ENCODE measurements at regions not wholly inside any gene's neighbourhood (a gene's known extent, or its start where the extent isn't known, plus 50 kb on each side); places are given as distances from the start of the nearest gene placed in this dataset.

- H3K4me1 Mint-ChIP-seq (ENCODE audit: low read depth) = no peaks in the 10 kb centered on the region
- POLR2A ChIA-PET = no interaction called here
- no peak for DNase-seq
- no peak overlapping the region for H3K4me3 Mint-ChIP-seq
- H3K36me3 Mint-ChIP-seq (ENCODE audit: low read depth) = no peaks in the 10 kb centered on the region
- intact Hi-C loops (cut with micrococcal nuclease) = no loop called here
- H3K9me3 Mint-ChIP-seq = no peaks in the 10 kb centered on the region
- TF ChIP-seq CTCF (IDR thresholded peaks at IDR 0.05) = no peak
- CTCF ChIA-PET = no interaction called here
- peaks cover 18% of the 10 kb centered on the region for H3K27me3 Mint-ChIP-seq
- no peak for ATAC-seq
- H3K27ac Mint-ChIP-seq = no peak overlapping the region
Observed at GRCh38 chr9:115234094-115234493, 116.1 kb upstream of the TNC start.

GRCh38 chr9:115235221-115235620 is 117.3 kb upstream of the TNC start:
- CTCF ChIA-PET = no interaction called here
- DNase-seq = no peak
- Mint-ChIP-seq H3K4me3 (no peak overlapping the region), H3K4me1 (ENCODE audit: low read depth) (no peaks in the 10 kb centered on the region), H3K36me3 (ENCODE audit: low read depth) (no peaks in the 10 kb centered on the region), H3K9me3 (no peaks in the 10 kb centered on the region), H3K27ac (no peak overlapping the region), H3K27me3 (peaks cover 17% of the 10 kb centered on the region)
- ATAC-seq = no peak
- POLR2A ChIA-PET = no interaction called here
- intact Hi-C loops (cut with micrococcal nuclease) = no loop called here
- TF ChIP-seq CTCF (IDR thresholded peaks at IDR 0.05) = no peak

DNA sequence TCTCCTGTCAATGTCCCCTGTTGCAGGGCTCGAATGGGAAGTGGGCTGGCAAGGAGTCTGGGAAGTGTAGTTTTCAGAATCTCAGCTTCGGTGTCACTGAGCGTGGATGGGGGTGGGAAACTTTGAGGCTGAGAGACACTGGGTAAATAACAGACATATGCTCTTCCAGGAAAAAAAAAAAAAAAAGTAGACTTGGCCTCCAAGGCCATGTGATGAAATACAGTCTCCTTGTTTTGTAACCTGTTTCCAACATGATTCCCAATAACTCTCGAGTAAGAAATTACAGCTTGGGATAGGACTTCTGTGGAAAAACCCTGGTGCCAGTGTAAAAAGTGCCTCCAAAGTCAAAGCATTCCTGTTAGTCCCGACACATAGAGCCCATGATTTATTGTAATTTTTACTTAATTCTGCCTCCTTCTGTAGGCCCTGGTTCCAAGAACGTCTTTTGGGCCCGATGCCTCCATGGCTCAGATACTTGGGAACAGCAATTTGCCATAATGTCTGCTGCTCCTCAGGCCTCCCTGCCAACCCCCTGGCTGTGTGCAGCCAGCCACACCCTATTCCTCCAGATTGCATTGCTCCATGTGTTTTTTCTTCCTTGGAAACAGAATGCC is 119.5 kb upstream of the TNC start:
- H3K27ac Mint-ChIP-seq = no peak overlapping the region
- ChIA-PET CTCF (no interaction called here), POLR2A (interaction anchor here (0.6 kb wide), 1 partner anchor 1183 kb away, joined by 3 read pairs; no protein-coding TSS in a partner anchor)
- H3K4me3 Mint-ChIP-seq = no peak overlapping the region
- H3K36me3 Mint-ChIP-seq (ENCODE audit: low read depth) = no peaks in the 10 kb centered on the region
- no peak for ATAC-seq
- H3K27me3 Mint-ChIP-seq = peaks cover 14% of the 10 kb centered on the region
- intact Hi-C loops (cut with micrococcal nuclease) = no loop called here
- no peaks in the 10 kb centered on the region for H3K4me1 Mint-ChIP-seq (ENCODE audit: low read depth)
- no peak for DNase-seq
- TF ChIP-seq CTCF (IDR thresholded peaks at IDR 0.05) = no peak
- H3K9me3 Mint-ChIP-seq = no peaks in the 10 kb centered on the region

DNA sequence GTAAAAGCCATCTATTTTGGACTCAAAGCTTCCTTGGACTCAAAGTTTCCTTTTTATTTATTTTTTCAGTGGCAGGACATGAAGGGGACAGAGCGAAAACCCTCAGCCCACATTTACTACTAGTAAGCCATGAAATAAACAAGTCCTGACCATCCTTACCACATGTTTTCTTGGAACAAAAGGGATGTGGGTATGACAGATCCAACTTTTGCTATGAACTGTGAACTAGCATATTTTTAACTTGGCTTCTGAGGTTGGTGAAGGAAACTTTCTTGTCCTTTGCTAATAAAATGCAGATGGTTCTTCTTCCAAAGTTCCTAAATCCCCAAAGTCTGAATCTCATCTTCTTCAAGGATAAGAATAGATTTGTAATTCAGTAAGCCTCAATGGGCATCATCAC is 122.7 kb upstream of the TNC start:
- Mint-ChIP-seq H3K36me3 (ENCODE audit: low read depth) (no peaks in the 10 kb centered on the region), H3K4me3 (no peak overlapping the region), H3K9me3 (no peaks in the 10 kb centered on the region), H3K4me1 (ENCODE audit: low read depth) (no peaks in the 10 kb centered on the region), H3K27me3 (peaks cover 13% of the 10 kb centered on the region), H3K27ac (no peak overlapping the region)
- ATAC-seq (no peak), DNase-seq (no peak)
- TF ChIP-seq CTCF (IDR thresholded peaks at IDR 0.05) = no peak
- POLR2A ChIA-PET = no interaction called here
- intact Hi-C loops (cut with micrococcal nuclease) = no loop called here
- CTCF ChIA-PET = no interaction called here

DNA sequence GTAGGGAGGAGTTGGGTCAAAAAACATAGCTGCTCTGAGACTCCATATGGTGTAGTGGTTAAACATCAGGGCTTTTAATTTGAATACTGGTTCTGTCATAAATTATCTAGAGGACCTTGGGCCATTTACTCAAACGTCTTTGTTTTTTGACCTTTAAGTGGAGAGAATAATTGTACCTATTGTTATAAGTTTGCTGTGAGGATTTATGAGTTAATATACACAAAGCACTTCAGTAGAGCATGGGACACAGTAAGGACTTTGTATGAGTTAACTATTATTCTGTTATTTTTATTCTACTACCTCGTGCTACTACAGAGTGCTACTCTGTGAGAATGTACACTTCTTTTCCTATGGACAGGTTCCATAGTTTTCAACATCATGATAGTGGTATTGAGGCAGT is 123.7 kb upstream of the TNC start:
- no peak for DNase-seq
- H3K27ac Mint-ChIP-seq = no peak overlapping the region
- no peak for ATAC-seq
- H3K9me3 Mint-ChIP-seq = no peaks in the 10 kb centered on the region
- H3K4me1 Mint-ChIP-seq (ENCODE audit: low read depth) = no peaks in the 10 kb centered on the region
- no peak for TF ChIP-seq CTCF (IDR thresholded peaks at IDR 0.05)
- ChIA-PET CTCF (no interaction called here), POLR2A (no interaction called here)
- H3K27me3 Mint-ChIP-seq = peaks cover 14% of the 10 kb centered on the region
- H3K36me3 Mint-ChIP-seq (ENCODE audit: low read depth) = no peaks in the 10 kb centered on the region
- intact Hi-C loops (cut with micrococcal nuclease) = no loop called here
- H3K4me3 Mint-ChIP-seq = no peak overlapping the region

All from activated CD8-positive, alpha-beta T cell treated with anti-CD3 and anti-CD28 coated beads for 36 hours (primary cell).